Adrenal gland (tissue), 9 donors: ENCODE measurements at regions not wholly inside any gene's neighbourhood (a gene's known extent, or its start where the extent isn't known, plus 50 kb on each side); places are given as distances from the start of the nearest gene placed in this dataset.

Experiments used
- DNase-seq, 7 donors: peaks; one replicate each; pipeline ENCODE4 v3.0.0-alpha.2; 2019 to 2020
- H3K27ac ChIP-seq, 5 donors: fragments of 200-600 bp; sonication (generic) in 4 of 5; 1 replicate in 3 of 5; 2 replicates in 2 of 5; pipeline versions ENCODE4 v1.5.1 to v1.8.0; 2016 to 2020; ENCODE audit warnings: mild to moderate bottlenecking in 1 of 5
- H3K27me3 ChIP-seq: fragments of 200-600 bp; 2 replicates; pipeline ENCODE4 v1.8.0; 2021
- H3K36me3 ChIP-seq, 2 donors: fragments of 200-600 bp; replicated peaks in 1 of 2; 1 replicate in 1 of 2; 2 replicates in 1 of 2; pipeline versions ENCODE4 v1.5.1 to v1.8.0; 2018 to 2022
- H3K4me1 ChIP-seq, 2 donors: fragments of 200-600 bp; replicated peaks in 1 of 2; 1 replicate in 1 of 2; 2 replicates in 1 of 2; pipeline versions ENCODE4 v1.5.1 to v1.8.0; 2018 to 2021
- H3K4me3 ChIP-seq, 4 donors: fragments of 200-600 bp; sonication (generic) in 3 of 4; one replicate each; pipeline ENCODE4 v1.5.1; 2016 to 2018
- H3K9me3 ChIP-seq, 3 donors: fragments of 200-600 bp; sonication (generic) in 1 of 3; replicated peaks in 1 of 3; 1 replicate in 2 of 3; 2 replicates in 1 of 3; pipeline versions ENCODE4 v1.5.1 to v1.8.0; 2016 to 2021
- CTCF ChIP-seq, 6 experiments: fragments of 450-650 bp in 4 of 6; fragments of 200-600 bp in 2 of 6; sonication (generic) in 1 of 6; IDR thresholded peaks; 1 replicate in 5 of 6; 2 replicates in 1 of 6; pipeline versions ENCODE4 v1.5.1 to v1.8.0; 2016 to 2021; ENCODE audit warnings: antibody characterized with exemption in 6 of 6, mild to moderate bottlenecking in 2 of 6, moderate library complexity in 1 of 6
- POLR2A ChIP-seq, 2 donors: fragments of 450-650 bp; IDR thresholded peaks; one replicate each; pipeline ENCODE4 v1.6.1; 2017; ENCODE audit warnings: antibody characterized with exemption in 2 of 2, mild to moderate bottlenecking in 2 of 2, moderate library complexity in 1 of 2
- WGBS, 4 donors: extraction: QIAGEN DNeasy Blood & Tissue Kit in 2 of 4; methylation state at CpG; one replicate each; pipeline versions ENCODE4 v1.1.5 to v1.1.7; 2013 to 2017; 5-methylcytosine and 5-hydroxymethylcytosine counted together
- intact Hi-C, 2 donors: fragments of 100-400 bp; cut with DNase I; formaldehyde crosslinking; loops; one replicate each; pipeline versions ENCODE4 v1.14.1 to v1.15.0; 2022 to 2023
- donor health status: healthy with polysubstance abuse.
- donor health status: Bipolar disorder and iron deficiency.
- donor health status: DM: yes; HTN: yes; CAD: no.
- donor health status: DM: no; HTN: no; CAD: no.
- donor health status: DM: no; HTN: no; CAD: no.

GRCh38 chr2:19255481-19255880 lies 102.9 kb downstream of the OSR1 start:
- no peak for DNase-seq
- H3K9me3 ChIP-seq: no peaks in the 10 kb centered on the region
- H3K4me1 ChIP-seq: no peaks in the 10 kb centered on the region
- TF ChIP-seq CTCF (IDR thresholded peaks at IDR 0.05): no peak
- TF ChIP-seq POLR2A (IDR thresholded peaks at IDR 0.05): no peak
- no peaks in the 10 kb centered on the region for H3K27me3 ChIP-seq
- no peak overlapping the region for H3K4me3 ChIP-seq
- H3K36me3 ChIP-seq: no peaks in the 10 kb centered on the region
- intact Hi-C loops: no loop called here
- no peak overlapping the region for H3K27ac ChIP-seq

GRCh38 chr2:19251554-19251953 lies 106.9 kb downstream of the OSR1 start:
- no peaks in the 10 kb centered on the region for H3K9me3 ChIP-seq
- TF ChIP-seq POLR2A (IDR thresholded peaks at IDR 0.05): no peak
- TF ChIP-seq CTCF (IDR thresholded peaks at IDR 0.05): no peak
- WGBS, 4 donors: 57 to 77% (median 64%) methylated on average over 4 of the region's 4 CpGs

GRCh38 chr2:19250906-19251305 lies 107.5 kb downstream of the OSR1 start:
- Histone ChIP-seq H3K27ac (no peak overlapping the region), H3K4me3 (no peak overlapping the region), H3K4me1 (no peaks in the 10 kb centered on the region), H3K9me3 (no peaks in the 10 kb centered on the region), H3K27me3 (no peaks in the 10 kb centered on the region), H3K36me3 (no peaks in the 10 kb centered on the region)
- TF ChIP-seq POLR2A (IDR thresholded peaks at IDR 0.05) (no peak), CTCF (IDR thresholded peaks at IDR 0.05) (no peak)
- intact Hi-C loops: no loop called here
- DNase-seq: no peak
- WGBS, 4 donors: 62 to 69% (median 67%) methylated on average over 2 of the region's 2 CpGs

More at GRCh38 chr2:19251554-19251953, 106.9 kb downstream of the OSR1 start:
- Histone ChIP-seq H3K27ac (no peak overlapping the region), H3K4me1 (no peaks in the 10 kb centered on the region), H3K36me3 (no peaks in the 10 kb centered on the region), H3K4me3 (no peak overlapping the region), H3K27me3 (no peaks in the 10 kb centered on the region)
- intact Hi-C loops: no loop called here
- DNase-seq: no peak

- H3K27me3 ChIP-seq: no peaks in the 10 kb centered on the region
- H3K4me3 ChIP-seq: no peak overlapping the region
- TF ChIP-seq POLR2A (IDR thresholded peaks at IDR 0.05) (no peak), CTCF (IDR thresholded peaks at IDR 0.05) (no peak)
- intact Hi-C loops: no loop called here
- no peaks in the 10 kb centered on the region for H3K9me3 ChIP-seq
- 57 to 63% (median 60%) methylated on average over 4 of the region's 4 CpGs for WGBS, 4 donors
- H3K4me1 ChIP-seq: no peaks in the 10 kb centered on the region
- H3K27ac ChIP-seq: no peak overlapping the region
- DNase-seq: no peak
- H3K36me3 ChIP-seq: no peaks in the 10 kb centered on the region
Measured at GRCh38 chr2:19247186-19247585, 111.2 kb downstream of the OSR1 start.
